GM21447 (cell line): ENCODE measurements at regions not wholly inside any gene's neighbourhood (a gene's known extent, or its start where the extent isn't known, plus 50 kb on each side); places are given as distances from the start of the nearest gene placed in this dataset.
"Not testable (repeated sequence)": the region's sequence is repeated elsewhere in the genome, so short reads cannot be mapped to it uniquely, and the experiment has no call there.

ENCODE experiments used
- ATAC-seq: cut with Tn5 transposase; IDR thresholded peaks from one replicate; pipeline ENCODE4 v1.9.1; 2021; ENCODE audit not compliant: unreplicated experiment

DNA sequence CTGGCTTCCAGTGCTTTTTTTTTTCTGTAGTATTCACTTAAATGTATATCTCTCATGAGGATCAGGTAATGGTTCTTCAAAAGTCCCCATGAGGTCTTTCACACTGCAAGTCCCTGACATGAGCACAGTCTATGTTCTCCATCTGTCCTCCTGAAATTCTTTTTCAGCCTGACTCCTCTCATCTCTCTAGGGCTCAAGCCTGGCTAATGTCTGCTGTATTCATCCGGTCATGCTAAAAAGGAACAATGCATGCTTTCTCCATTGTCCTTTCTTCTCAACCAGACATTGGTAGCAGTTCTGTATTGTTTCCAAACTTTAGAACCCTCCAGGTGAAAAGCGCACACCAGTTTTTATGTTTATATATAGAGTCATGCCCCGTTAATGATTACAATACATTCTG, 368.3 kb upstream of the OLFM3 start:
- ATAC-seq = no peak

DNA sequence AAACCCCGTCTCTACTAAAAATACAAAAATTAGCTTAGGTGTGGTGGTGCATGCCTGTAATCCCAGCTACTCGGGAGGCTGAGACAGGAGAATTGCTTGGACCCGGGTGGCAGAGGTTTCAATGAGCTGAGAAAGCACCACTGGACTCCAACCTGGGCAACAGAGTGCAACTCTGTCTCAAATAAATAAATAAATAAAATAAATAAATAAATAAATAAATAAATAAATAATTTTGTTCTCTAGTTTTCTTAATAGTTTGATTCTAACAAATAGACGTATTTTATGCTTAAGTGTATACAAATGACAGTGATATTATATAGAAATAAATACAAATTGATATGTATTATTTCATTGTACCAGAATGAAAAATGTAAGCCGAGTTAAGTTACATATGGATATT, 339.9 kb upstream of the OLFM3 start:
- no peak for ATAC-seq

DNA sequence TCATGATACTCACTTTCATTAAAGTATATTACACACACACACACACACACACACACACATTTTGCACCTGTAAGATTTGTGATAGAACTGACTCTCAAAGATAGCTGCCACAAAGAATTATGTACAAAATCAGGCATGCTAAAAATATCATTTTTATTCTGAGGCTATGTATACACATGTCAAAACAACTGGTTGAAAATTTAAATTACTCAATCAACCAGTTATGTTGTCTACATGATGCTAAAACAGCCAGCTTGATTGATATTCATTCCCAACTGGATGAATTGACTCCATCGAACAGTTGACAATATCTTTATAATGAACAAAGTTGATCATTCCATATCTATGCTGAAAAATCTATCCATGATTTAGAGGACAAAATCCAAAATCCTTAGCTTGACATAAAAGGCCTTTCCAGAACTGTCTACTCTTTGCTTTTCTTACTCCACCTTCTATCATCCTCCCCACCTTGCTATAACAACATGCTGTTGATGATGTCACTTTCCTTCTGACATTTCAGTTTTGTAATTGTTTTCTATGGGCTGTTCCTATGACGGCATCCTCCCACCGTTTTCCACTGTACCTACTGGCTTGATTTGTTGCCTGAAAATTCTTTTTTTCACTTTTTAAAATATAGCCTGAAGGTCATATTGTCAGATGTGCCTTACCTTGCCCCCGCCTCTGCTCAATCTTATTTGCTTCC, 321.5 kb upstream of the OLFM3 start:
- no peak for ATAC-seq

DNA sequence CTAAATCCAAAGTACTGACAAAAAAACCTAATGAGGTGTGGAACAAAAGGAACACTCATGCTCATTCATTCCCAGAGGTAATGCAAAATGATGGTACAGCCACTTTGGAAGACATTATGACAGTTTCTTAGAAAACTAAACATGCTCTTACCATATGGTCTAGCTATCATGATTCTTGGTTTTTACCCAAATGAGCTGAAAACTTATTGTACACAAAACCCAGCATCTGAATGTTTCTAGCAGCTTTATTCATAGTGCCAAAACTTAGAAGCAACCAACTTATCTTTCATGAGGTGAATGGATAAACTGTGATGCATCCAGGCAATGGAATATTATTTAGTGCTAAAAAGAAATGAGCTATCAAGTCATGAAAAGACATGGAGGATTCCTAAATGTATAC, 318.4 kb upstream of the OLFM3 start:
- no peak for ATAC-seq

DNA sequence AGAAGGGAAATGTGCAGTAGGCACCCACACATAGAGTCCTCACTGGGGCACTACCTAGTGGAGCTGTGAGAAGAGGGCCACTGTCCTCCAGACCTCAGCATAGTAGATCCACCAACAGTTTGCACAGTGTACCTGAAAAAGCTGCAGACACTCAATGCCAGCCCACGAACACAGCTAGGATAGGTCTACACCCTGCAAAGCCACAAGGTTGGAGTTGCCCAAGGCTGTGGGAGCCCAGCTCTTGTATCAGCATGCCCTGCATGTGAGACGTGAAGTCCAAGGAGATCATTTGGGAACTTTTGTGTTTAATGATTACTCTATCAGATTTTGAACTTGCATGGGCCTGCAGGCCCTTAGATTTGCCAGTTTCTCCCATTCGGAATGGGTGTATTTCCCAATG, 299.4 kb upstream of the OLFM3 start:
- ATAC-seq = no peak

DNA sequence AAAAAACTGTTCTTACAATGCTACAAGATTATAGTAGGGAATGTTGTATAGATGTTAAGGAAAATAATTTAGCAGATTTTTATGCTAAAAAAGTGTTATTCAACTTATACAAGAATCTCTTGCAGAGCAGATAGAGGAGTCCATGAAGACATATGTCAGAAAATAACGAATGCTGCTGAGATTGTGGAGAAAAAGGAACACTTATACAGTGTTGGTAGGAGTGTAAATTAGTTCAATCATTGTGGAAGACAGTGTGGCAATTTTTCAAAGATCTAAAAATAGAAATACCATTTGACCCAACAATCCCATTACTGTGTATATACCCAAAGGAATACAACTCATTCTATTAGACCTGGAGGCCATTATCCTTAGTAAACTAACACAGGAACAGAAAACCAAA, 286.2 kb upstream of the OLFM3 start:
- no peak for ATAC-seq

DNA sequence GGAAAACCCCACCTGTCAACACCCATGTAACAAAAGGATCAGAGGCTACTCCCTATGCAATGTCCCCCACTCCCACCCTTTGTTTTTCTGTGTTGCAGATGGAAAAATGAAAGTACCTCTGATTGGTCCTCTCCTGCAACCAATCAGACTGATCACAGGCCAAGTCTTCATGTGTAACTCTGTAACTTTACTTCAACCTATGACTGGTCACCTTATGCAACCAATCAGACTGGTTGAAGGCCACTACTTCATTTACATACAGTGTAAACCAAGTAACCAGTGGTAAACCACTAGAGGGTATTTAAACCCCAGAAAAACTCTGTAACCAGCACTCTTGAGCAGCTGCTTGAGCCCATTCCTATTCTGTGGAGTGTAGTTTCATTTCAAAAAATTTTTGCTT, 266.3 kb upstream of the OLFM3 start:
- no peak for ATAC-seq

DNA sequence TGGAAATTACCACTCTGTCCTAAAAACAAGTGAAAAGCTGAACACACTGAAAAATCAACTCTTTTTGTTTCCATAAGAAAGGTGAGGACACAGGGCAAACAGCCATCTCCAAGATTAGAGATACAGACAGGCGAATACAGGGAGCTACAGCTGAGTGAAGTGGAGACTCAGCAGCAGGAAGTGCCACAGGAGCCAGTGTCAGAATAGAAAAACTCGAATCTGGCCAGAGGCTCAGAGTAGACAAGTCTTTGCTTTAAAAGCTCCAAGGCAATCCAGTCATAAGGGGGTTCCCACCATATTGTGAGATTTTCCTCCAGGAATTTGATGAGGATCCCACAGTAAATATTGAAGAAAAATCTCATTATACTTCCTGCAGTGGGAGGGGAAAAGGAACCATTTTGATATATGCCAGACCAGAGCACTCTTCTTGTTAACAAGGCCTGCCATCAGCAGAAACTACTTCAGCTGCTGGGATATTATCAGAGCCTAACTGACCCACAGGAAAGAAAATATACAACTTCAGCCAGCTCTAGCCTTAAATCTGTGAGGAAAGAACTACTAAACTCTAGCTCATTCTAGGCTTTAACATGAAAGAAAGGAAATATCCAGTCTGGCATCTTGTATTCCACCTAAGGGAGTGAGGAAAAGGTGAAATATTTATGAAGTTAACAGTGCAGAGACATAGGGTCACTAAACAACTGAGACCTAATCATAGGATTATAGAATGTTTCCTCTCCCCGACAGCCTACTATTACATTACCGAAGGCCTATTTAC, 256.2 kb upstream of the OLFM3 start:
- no peak for ATAC-seq

DNA sequence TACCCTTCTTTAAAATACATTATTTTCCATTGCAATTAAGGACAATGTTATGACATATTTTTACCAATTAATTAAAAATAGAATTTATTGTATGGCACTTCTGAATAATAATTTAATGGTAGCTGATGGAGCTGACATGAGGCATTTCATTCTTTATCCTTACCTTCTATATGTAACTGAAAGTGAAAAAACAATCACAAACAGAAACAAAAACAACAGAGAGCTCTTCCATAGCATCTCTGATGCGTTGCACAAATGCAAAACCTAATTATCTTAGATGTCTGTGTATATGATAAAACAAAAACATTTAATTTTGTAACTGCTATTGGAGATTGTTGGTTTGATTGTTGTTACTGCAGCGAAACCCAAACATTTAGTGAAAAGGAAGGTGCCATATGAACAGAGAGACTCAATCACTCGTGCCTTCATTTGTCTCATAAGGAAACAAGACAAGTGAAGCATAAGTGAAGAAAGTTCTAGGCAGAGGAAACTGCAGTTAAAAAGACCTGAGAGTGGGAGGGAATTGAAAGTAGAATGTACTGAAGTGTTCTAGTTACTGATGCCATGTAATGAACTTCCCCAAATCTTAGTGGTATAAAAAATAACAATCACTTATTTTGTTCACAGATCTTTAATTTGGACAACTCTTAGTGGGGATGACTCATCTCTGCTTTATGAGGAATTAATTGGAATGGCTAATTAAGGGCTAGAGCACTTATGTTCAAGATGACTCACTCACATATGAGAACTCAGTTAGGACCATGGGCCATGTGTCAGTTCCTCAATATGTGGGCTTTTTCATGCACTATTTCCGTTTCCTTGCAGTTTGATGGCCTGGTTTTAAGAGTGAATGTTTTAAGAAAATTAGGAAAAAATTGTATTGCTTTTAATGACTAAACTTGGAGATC, 245.0 kb upstream of the OLFM3 start:
- peak; percentile 74 for ATAC-seq

DNA sequence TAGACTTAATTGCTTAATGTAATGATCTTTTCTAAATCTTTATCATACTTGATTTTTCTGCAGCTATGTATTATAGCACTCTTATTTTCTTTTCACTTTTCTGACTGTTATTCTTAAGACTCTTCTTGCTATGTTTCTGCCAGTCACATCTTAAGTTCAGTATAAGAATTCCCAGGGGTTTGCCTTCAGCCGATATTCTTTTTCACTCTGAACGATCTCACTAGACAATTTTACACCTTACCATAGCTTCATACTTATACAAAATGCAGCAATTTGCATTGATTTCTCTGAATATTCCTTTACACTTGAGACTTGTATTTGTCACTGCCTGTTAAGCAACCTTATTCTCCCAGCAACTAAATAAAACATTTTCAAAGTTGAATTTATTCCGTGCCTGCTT, 242.5 kb upstream of the OLFM3 start:
- ATAC-seq = no peak

DNA sequence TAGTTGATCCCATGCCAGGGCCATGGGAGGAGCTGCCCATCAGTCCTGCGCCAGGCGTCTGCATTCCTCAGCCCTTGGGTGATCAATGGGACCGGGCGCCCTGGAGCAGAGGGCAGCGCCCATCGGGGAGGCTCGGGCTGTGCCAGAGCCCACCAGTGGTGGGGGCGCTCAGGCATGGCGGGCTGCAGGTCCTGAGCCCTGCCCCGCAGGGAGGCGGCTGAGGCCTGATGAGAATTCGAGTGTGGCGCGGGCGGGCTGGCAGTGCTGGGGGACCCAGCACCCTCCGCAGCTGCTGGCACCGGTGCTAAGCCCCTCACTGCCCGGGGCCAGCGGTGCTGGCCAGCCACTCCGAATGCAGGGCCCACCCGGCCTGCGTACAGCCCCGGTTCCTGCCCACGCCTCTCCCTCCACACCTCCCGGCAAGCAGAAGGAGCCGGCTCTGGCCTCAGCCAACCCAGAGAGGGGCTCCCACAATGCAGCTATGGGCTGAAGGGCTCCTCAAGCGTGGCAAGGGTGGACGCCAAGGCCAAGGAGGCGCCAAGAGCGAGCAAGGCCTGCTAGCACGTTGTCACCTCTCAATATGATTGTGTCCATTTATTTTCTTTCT, 238.1 kb upstream of the OLFM3 start:
- no peak for ATAC-seq

DNA sequence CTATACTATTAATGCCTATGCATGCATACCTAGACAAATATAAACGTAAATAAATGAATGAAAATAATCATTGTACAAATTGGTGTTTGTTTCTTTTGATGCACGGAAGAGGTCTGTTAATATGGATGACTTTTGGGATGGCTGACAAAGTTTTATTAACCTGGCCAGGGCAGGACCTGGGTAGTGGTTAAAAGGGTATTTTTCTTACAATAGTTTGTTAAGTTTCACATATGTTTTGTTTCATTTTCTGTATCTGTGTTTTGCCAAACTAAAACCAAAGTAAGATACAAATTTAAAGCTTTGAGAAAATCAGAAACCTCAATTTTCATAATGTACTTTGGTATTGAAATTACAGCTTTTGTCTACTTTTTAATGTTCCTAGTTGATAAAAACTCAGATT, 222.7 kb upstream of the OLFM3 start:
- ATAC-seq = no peak

DNA sequence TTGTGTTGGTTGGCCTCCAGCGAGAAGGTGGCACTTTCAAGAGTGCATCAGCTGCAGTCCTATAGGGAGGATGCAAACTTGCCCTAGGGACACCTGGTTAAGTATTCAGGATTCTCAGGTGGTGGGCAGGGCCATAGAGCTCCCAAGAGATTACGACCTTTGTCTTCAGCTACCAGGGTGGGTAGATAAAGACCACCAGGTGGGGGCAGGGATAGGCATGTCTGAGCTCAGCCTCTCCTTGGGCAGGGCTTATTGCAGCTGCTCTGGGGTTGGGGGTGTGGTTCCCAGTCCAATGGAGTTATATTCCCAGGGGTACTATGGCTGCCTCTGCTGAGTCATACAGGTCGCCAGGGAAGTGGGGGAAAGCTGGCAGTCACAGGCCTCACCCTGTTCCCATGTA, 214.2 kb upstream of the OLFM3 start:
- not testable (repeated sequence) for ATAC-seq

DNA sequence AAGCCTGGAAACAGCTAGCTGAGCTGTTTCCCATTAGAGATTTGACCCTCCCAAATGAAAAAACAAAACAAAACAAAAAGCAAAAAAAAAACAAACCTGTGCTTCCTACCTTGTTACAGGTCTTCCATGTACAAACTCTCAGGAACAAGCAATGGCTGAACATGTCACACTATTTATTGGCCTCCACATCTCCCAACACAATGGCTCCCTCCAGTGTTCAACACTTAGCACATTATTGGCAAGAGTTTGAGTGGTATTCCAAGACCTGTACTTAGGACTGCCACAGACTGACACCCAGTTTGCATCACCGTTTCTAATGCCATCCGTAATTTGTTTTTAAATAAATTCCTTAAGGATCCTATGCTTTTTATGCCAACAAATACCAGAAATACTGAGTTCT, 195.0 kb upstream of the OLFM3 start:
- ATAC-seq = no peak

DNA sequence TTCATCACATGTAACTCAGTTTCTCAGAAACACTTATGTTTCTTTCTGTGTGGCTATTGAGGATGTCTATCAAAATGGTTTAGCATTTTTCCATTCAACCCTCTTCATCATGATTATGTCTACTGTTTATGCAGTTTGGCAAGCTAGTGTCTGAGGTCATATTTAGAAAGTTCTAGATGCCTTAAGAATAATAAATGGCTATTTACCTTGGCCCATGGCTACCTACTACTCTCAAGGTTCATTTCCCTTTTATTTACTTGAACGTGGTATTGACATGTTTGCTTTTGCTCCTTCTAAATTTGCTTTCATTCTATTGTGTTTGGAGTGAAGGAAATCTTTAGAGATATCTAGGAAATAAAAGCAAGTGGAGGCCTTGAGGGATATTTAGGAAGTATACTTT, 193.7 kb upstream of the OLFM3 start:
- ATAC-seq = no peak

DNA sequence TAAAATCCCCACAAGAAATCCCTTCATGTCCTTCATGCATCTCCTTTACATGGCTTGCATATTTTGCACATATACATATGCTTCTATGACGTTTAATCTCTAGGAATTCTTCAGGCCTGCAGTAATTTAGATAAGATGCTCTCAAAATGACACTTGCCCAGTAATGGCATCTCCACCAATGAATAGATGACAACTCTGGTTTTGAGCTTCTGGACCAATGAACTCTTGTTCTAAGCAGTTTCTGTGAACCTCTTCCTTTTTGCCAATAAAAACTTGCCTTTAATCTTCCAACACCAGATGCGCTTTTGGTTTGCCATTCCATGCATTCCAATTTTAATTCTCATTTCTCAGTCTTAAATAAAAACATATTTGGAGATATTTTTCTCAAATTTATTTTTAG, 189.8 kb upstream of the OLFM3 start:
- no peak for ATAC-seq

DNA sequence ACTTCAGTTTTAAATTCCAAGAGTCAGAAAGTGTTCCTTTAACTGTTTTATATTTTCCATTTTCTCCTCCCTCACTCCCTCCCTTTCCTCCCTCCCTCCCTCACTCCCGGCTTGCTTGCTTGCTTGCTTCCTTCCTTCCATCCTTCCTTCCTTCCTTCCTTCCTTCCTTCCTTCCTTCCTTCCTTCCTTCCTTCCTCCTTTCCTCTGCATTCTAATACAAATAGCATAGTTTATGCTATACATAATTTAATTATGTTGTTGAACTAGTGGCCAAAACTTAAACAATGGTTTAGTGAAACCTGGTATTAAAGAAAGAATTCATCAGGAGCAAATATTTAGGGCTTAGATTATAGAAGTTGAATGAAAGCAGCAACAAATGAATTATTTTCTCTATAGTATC, 188.5 kb upstream of the OLFM3 start:
- ATAC-seq = no peak

DNA sequence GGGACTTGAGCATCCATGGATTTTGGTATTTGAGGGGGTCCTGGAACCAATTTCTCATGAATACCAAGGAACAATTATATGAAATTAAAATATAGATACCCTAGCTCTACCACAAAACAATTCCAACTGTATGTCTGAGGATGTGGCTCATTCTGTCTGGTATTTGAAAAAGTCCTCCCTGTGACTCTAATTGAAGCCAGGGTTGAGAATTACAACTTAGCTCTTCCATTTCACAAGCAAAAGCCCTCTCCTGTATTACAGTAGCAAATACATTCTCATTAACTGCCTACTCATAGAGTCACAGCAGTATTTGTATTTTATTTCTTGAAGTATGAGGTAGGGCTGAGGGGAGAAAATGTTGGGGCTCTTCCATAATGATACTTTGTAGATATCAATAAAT, 187.8 kb upstream of the OLFM3 start:
- no peak for ATAC-seq

DNA sequence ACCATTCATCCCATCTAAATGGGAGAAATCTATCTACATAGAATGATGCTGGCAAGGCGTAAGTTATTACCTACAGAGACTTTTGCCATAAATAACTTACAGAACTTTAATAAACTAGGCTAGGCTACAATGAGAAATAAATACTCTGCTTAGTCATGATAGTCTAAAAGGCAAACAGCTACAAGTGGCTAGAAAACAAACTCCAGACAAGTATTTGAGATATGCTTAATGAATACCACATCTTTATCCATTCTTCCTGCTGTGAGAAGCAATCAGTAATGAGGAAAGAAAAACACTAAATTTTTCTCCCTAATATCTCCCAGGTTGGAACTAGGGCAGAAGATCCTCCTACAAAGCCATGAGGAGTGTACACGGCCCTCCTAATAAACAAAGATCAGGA, 187.0 kb upstream of the OLFM3 start:
- ATAC-seq = no peak

DNA sequence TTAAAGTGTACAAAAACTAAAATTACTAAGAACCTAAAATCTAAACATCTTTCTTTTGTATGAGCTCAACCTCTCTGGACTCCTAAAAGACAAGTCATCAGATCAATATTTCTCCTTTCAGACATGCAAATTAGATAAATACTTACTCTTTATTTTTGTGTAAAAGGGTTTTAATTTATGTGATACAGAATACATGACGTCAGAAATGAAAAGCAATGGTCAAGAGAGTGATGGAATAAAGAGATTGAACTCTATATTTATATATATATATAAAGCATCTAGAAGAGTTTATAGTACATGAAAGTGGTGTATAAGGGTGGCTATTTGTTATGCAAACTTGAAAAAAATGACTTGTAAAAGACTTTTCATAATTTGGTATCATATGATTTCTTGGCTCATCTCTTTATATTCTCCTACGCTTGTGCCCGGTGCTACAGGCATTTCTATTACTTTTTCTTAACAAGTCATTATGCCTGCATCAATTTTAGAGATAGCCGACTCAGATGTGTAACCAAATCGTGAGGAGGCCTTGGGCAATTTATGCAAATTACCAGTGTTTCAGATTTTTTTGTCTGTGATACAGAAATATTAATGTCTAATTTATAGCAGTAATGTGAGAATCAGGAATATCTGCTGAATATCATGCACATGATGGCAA, 186.0 kb upstream of the OLFM3 start:
- ATAC-seq = no peak

DNA sequence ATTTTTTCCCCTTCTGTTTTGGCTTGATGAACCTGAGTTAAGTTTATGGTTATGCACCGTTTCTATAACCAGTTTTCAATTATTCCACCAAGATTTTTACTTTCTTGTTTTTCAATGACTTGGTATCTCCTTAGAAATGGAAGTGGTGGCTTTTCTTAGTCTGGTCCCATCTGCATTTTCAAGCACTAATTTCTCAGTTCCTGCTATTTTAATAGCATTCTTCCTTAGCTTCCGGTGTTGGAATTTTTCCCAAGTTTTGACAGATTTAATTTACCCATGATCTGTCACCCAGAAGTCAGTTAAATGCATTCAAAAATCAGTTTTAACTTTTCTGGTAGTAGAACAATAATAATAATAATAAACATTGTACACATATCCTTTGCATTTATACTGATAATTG, 184.6 kb upstream of the OLFM3 start:
- no peak for ATAC-seq
